ENCODE measurements at regions not wholly inside any gene's neighbourhood (a gene's known extent, or its start where the extent isn't known, plus 50 kb on each side); places are given as distances from the start of the nearest gene placed in this dataset.

DNA sequence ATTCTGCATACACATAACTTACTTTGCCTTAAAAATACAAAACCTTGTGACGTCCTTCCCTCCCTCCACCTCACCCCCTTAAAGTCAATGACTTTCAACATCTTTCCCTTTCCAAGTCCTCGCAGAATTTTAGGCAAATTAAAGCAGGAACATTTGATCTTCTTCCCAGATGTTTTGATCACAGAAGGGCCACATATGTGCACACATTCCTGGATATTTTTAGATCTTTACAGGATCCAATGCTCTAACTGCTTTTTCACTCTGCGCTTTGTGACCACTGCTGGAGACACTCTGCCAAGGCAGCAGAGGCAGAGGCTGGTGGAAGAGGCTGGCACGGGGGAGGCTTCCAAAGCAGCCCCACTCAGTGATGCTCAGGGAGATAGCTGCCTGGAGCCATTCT, 130.7 kb downstream of the SEC61B start:
- DNase-seq (ENCODE audit: low spot score in 2 of 2), result no peak
- TF ChIP-seq, protein P1, sequence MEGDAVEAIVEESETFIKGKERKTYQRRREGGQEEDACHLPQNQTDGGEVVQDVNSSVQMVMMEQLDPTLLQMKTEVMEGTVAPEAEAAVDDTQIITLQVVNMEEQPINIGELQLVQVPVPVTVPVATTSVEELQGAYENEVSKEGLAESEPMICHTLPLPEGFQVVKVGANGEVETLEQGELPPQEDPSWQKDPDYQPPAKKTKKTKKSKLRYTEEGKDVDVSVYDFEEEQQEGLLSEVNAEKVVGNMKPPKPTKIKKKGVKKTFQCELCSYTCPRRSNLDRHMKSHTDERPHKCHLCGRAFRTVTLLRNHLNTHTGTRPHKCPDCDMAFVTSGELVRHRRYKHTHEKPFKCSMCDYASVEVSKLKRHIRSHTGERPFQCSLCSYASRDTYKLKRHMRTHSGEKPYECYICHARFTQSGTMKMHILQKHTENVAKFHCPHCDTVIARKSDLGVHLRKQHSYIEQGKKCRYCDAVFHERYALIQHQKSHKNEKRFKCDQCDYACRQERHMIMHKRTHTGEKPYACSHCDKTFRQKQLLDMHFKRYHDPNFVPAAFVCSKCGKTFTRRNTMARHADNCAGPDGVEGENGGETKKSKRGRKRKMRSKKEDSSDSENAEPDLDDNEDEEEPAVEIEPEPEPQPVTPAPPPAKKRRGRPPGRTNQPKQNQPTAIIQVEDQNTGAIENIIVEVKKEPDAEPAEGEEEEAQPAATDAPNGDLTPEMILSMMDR (IDR thresholded peaks at IDR 0.05), result no peak
- TF ChIP-seq POLR2A (IDR thresholded peaks at IDR 0.05), result no peak
- 50 to 62% methylated on average over 4 of the region's 4 CpGs for WGBS, 2 donors

DNA sequence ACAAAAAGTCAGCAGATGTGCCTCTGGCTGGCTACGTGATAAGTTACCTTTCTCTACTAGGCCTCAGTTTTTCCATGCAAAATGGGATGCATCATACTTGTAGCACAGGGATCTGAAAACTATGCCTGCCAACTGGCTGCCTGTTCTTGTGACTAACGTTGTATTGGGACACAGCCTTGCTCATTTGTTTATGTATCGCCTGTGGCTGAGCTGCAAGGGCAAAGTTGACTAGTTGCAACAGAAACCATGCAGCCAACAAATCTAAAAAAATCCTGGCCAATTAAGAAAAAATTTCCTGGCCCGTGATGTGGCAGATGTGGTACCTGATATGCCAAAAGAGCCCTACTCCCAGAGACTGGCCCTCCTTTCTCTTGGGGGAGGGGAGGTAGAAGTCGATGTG, 131.3 kb downstream of the SEC61B start:
- intact Hi-C loops (cut with DNase I; ENCODE audit: low total_unique reads), result no loop called here
- peak in 1 of 2 donors; percentile 81 for DNase-seq (ENCODE audit: low spot score in 2 of 2)
- WGBS, 2 donors, result 27 to 35% methylated on average over 5 of the region's 5 CpGs
- TF ChIP-seq POLR2A (IDR thresholded peaks at IDR 0.05), result no peak
- TF ChIP-seq, protein P1 (IDR thresholded peaks at IDR 0.05), result no peak
- no peak overlapping the region for H3K4me3 ChIP-seq (ENCODE audit: low read depth, poor library complexity, severe bottlenecking)

More for the DNA sequence above, 130.7 kb downstream of the SEC61B start:
- intact Hi-C loops (cut with DNase I; ENCODE audit: low total_unique reads), result no loop called here
- H3K4me3 ChIP-seq (ENCODE audit: low read depth, poor library complexity, severe bottlenecking), result no peak overlapping the region

DNA sequence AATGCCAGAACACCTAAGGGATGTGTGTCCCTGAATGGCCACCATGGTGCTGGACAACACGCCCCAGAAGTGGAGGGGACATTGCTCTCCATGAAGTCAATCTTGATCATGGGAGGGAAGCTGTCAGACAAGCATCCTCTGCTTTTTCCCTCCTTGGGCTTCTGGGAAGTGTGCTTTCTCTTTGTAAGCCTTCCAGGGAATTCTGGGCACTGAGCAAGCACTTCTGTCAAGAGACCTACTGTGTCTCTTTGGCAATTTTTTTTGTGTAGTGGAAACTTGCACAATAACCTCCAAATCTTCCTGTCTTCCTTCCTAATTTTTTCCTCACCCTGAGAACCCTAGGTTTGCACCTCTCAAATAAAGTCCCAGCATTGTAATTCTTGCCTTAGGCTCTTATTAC, 132.0 kb downstream of the SEC61B start:
- 82 to 92% methylated on average over 1 of the region's 1 CpG for WGBS, 2 donors
- TF ChIP-seq POLR2A (IDR thresholded peaks at IDR 0.05), result no peak
- TF ChIP-seq, protein P1 (IDR thresholded peaks at IDR 0.05), result no peak
- DNase-seq (ENCODE audit: low spot score in 2 of 2), result no peak
- H3K4me3 ChIP-seq (ENCODE audit: low read depth, poor library complexity, severe bottlenecking), result no peak overlapping the region
- intact Hi-C loops (cut with DNase I; ENCODE audit: low total_unique reads), result no loop called here

DNA sequence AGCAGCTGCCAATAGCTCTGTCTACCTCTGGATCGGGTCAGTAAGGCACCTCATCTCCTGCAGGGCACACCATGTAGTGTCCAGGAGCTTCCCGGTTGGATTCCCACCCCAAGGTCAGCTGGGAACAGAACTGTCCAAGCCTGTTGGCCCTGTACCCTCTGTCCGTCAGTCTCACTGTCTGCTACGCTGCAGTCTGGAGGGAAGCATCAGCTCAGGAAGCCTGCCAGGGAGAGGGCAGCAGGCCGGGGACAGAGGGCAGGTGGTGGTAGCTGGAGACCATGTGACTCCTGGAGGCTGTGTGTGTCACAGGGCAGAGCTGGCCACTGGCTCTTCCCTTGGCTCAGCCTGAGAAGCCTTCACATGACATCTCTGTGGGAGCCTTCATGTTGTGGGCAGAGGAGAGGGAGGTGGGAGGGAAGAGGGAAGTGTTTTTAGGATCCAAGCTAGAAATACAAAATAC, 134.5 kb downstream of the SEC61B start:
- intact Hi-C loops (cut with DNase I; ENCODE audit: low total_unique reads), result no loop called here
- 46 to 70% methylated on average over 5 of the region's 5 CpGs for WGBS, 2 donors
- DNase-seq (ENCODE audit: low spot score in 2 of 2), result peak; percentile 40 to 89
- TF ChIP-seq POLR2A (IDR thresholded peaks at IDR 0.05), result no peak
- TF ChIP-seq, protein P1 (IDR thresholded peaks at IDR 0.05), result no peak
- H3K4me3 ChIP-seq (ENCODE audit: low read depth, poor library complexity, severe bottlenecking), result no peak overlapping the region

DNA sequence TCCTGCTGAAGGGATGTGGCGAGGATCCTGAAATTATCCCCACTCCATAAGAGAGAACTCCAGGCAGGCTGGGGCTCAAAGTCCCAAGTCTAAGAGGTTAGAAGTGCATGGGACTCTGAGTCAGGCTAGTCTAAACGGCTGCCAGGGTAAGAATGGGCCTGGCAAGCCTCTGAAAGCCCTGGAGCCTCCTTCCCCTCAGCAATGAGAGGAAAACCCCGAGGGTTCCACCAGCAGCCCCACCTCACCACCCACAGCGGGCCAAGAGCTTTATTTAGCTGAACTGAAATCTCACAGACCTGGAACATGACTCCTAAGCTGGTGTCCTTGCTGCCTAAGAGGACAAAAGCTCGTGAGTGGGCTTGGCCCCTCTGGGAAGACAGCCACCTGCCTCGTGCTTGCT, 135.5 kb downstream of the SEC61B start:
- intact Hi-C loops (cut with DNase I; ENCODE audit: low total_unique reads), result no loop called here
- WGBS, 2 donors, result 28 to 41% methylated on average over 6 of the region's 6 CpGs
- DNase-seq (ENCODE audit: low spot score in 2 of 2), result peak; percentile 57 to 89
- H3K4me3 ChIP-seq (ENCODE audit: low read depth, poor library complexity, severe bottlenecking), result no peak overlapping the region
- no peak for TF ChIP-seq POLR2A (IDR thresholded peaks at IDR 0.05)
- TF ChIP-seq, protein P1 (IDR thresholded peaks at IDR 0.05), result no peak

DNA sequence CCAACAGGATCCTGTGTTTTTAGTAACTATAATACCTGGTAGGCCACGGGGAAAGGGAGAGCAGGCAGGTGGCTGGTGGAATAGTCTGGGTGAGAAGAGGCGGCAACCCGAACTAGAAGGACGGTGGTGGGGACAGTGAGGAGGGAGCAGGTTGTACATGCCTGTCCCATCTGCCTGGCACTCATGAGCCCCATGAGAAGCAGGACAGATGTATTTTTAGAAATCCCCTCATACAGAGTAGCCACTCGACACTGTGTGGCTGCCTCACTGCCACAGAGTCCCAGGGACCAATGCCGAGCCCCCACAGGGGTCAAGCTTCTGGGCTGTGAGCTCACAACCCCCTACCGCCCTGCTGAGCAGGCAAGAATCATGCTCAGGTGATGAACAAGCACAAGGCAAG, 136.6 kb downstream of the SEC61B start:
- no peak overlapping the region for H3K4me3 ChIP-seq (ENCODE audit: low read depth, poor library complexity, severe bottlenecking)
- TF ChIP-seq, protein P1 (IDR thresholded peaks at IDR 0.05), result no peak
- TF ChIP-seq POLR2A (IDR thresholded peaks at IDR 0.05), result no peak
- intact Hi-C loops (cut with DNase I; ENCODE audit: low total_unique reads), result no loop called here
- no peak for DNase-seq (ENCODE audit: low spot score in 2 of 2)
- WGBS, 2 donors, result 94% methylated on average over 7 of the region's 7 CpGs
